HG03469 (cell line): ENCODE measurements at regions not wholly inside any gene's neighbourhood (a gene's known extent, or its start where the extent isn't known, plus 50 kb on each side); places are given as distances from the start of the nearest gene placed in this dataset.

Experiments
- ATAC-seq: cut with Tn5 transposase; IDR thresholded peaks from one replicate; pipeline ENCODE4 v1.9.1; 2021; ENCODE audit warnings: mild to moderate bottlenecking, moderate library complexity, moderate number of reproducible peaks; ENCODE audit not compliant: unreplicated experiment

DNA sequence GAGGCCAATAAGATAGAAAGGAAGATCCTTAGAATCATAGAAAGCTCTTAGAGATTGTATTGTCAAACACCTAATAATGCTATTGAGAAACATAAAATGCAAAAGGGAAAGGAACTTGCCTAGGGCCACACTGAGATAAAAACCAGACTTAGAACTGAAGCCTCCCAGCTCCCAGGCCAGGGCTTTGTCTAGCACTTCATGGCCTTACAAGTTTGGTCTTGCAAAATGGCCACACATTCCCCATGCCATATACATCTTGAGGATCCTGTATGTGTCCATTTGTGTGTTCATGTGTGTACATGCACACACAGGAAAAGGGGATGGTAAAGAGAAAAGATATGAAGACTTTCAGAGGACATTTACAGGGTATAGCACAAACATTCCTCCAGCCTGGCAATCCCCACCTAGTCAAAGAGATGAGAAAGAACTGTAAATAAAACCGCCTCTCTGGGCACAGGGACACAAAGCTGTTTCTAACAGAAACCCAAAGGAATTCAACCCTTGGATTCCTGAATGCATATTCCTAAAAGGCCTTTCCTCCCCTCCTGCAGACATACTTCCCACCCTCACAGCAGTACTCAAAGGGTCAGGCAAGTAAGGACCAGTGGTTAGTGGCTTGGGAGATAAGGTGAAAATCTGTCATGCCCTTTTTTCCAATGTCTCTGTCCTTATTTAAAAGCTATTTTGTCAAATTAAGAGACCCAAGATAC lies 99.7 kb upstream of the KLHL29 start:
- no peak for ATAC-seq

DNA sequence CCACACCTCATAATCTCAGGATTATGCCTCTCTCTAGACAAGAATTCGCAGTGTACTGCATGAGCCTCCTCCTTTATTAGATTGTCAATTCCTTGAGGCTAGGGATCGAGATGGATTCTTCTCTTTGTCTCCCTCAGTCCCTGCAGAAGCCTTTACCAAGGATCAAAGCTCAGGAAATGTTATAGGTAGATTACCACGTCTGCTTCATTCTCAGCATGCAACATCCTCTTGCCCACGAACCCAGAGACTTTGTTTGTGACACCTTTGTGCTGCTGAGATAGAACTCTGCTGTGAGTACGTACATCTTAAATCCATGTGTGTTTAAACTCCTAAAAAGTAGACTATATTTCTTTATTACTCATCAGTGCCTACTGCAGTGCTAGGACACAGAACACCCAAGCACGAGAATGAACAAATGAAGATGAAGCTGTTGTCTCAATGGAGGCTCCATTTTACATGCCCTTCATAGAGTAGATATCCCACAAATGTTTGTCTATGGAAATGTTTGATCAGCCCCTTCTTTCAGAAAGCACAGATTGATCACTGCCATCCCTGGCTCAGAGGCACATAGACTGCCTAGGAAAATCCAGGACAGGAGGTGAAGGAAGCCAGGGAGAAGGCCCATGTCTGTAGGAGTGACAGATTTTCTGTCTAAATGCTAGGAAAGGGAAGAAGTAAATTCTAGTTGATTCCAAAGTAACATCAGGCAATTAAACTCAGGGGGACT lies 98.8 kb upstream of the KLHL29 start:
- no peak for ATAC-seq

DNA sequence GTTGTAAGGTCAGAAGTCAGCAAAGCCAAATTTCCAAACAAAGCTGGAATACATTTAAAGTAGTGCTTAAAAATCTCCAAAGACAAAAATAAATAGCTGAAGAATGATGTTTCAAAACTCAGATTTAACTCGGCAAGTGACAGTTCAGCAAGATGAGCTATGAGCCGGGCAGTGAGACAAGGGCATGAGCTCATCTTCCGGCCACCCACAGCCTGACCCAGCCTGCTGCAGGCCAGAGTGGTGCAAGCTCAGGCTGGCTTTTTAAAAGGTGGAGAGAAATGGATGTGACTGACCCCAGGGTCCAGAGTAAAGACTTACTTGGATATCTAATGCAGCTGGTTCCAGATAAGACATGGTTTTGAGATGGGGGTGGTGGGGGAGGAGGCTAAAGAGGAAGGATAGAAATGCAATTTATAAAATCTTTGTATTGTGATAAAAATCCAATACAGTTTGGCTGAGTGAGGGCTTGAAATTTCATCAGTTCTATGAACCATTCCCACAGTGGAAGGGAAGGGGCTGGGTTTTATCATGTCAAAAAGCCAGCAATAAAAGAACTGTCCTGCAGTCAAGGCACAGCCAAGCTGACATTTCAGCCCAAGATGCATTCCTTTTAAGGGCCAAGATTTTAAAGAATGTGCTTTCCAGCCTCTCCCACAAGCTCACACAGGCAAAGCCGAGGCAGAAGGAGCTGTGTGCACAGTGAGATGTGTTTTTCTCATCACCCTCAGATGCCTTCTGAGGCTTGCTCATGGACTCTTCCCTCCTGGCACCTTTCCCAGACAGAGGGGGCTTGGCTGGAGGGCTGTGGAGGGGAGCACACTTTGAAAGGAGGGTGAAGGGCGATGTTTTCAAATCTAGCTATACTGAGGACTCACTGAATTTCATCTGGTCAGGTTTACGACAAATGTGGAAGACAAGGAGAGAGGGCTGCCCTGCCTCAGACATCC lies 97.9 kb upstream of the KLHL29 start:
- no peak for ATAC-seq

DNA sequence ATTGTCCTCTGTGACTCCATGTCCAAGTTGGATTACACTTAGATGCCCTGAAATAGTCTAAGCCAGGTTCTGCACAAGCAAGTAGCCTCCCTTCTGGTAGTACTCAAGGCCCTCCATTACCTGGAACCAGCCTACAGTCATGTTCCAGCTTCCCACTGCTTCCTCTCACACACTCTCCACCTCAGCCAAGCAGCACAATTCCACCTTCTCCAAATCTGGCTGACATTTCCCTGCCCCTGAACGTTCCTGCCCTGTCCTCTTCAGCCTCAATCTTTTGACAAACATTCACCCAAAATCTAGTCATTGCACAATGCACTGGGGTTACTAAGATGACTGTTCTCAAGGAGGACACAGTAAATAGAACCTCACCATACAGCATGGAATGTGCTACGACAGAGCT lies 95.3 kb upstream of the KLHL29 start:
- ATAC-seq, result no peak

DNA sequence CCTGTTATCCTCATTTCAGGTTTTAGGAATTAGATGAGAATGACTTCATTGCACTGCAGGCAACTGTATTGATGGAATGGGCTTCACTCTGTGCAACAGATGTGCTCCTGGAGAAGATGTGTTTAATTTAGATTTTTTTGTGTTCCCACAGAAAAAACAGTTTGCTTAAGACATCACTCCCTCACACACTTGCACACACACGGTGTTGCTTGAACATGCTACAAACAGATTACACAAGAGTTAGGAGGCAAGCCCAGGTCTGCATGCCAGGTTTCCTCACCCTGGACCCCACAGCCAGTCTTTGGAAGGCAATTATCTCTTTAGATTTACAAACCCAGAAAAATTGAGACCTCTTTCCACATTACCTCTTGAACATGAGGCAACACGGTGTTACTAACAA lies 93.7 kb upstream of the KLHL29 start:
- no peak for ATAC-seq

DNA sequence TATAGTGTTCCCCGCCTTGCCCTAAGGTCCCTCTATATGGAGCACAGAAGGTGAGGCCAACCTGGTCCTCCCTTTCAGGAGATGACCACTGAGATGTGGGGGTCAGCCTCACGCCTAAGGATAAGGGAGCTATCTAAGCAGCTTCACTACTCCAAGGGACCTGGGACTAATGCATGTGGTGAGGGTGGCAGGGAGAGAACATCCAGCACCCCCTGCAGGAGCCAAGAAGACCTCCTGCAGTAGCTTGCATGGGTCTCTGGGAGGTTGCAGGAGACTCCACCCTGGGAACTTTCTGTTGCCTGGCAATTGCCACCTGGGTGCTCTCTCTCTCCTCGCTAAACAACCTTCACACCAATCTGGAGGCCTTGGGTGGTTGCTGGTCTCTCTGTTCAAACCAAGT lies 93.0 kb upstream of the KLHL29 start:
- ATAC-seq, result no peak

DNA sequence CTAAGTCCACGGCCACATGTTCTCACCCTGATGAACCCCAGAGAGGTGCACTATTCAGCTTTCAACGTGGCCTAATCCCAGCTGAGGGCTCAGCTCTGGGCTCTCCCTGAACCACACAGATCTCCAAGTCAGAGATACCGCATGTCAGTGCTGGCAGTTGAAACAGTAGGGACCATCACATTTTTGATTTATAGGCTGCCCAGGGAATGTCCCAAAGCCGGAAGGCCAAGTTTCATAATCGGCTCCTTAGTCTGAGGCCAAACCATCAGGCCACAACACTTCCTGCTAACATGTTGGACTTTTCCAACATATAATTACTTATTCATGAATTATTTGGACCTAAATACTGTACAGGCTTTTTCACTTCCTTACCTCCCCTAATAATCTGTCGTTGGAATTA lies 91.9 kb upstream of the KLHL29 start:
- no peak for ATAC-seq

DNA sequence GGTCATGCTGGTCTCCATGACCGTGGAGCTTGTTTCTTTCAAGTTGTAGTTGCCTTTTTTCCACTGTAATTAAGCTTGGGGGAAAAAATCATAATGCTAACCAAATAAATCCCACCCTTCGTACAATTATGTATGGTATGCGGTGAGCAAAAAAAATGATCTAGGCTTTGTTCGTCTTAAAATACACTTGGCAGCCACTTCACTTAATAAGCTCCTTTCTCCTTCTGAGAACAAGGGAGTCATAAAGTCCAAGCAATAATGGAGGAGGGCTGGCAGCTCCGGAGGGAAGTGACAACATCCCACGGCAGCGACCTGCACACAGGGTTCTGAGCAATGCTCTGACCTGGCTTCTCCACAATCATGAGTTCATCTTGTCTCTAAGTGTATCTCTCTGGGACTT lies 91.2 kb upstream of the KLHL29 start:
- no peak for ATAC-seq

DNA sequence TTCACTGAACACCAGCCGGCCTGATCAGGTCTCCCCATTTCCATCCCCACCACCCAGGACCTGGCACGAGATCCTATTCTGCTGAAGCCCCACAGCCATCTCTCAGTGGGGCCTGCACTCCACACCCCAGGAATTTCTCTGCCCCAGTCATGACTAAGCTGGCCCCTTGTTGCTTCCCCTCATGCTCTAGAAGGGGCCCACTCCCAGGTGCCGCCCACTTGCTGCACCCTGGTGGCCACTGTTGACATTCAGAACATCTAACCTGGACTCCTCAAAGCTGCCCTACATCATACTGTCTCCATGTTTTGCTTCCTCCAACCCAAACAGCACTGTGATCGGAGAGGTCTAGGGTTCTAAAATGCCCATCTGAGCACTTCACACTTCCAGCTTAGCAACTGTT lies 90.7 kb upstream of the KLHL29 start:
- no peak for ATAC-seq

DNA sequence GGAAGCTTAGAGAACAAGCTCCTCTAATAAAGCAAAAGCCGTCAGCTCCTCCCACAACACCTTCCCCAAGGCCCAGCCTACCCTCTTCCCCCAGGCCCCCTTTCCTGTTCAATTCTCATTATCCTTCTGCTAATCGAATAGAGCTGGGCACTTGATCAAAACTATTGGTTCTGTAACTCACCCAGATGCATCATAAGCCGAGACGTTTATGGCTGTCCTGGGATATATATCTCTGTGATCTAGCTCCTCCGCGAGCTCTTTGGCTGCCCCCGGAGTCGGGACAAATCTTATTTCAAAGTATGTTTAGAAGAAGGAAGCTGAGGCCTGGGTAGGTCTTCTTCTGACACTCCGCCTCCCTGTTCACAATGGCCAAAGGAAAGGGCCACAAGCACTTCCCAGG lies 88.3 kb upstream of the KLHL29 start:
- no peak for ATAC-seq

DNA sequence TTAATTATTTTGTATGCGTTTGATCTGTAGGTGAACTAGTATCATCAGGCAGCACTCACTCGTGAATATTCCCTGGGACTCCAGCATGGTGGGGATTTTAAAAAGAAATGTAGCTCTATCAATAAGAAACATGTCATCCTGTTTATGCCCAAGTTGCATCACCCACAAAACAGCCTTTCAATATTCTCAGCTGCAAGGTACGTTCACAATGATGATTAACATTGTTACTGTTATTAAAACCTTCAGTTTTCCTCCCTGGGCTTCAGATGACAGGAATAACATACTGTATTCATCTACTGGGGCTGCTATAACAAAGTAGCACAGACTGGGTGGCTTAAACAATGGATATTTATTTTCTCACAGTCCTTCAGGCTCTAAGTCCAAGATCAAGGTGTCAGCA lies 87.9 kb upstream of the KLHL29 start:
- ATAC-seq, result no peak

DNA sequence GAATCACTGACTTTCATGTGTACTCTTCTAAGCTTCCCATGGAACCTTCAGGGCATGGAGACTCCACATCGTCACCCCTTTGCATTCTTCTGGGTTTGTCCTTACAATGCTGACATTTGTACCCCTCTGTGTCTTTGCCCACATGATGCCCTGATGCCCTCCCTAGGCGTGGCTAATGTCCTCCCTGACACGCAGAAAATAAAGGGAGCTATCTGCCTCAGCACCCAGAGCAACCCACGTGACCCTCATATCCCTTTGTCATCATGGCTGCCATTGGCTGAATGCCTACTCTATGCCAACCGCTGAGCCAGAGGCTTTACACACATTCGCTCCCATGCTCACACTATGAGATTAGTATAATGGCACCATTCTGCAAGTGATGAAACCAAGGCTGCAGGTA lies 86.4 kb upstream of the KLHL29 start:
- no peak for ATAC-seq

DNA sequence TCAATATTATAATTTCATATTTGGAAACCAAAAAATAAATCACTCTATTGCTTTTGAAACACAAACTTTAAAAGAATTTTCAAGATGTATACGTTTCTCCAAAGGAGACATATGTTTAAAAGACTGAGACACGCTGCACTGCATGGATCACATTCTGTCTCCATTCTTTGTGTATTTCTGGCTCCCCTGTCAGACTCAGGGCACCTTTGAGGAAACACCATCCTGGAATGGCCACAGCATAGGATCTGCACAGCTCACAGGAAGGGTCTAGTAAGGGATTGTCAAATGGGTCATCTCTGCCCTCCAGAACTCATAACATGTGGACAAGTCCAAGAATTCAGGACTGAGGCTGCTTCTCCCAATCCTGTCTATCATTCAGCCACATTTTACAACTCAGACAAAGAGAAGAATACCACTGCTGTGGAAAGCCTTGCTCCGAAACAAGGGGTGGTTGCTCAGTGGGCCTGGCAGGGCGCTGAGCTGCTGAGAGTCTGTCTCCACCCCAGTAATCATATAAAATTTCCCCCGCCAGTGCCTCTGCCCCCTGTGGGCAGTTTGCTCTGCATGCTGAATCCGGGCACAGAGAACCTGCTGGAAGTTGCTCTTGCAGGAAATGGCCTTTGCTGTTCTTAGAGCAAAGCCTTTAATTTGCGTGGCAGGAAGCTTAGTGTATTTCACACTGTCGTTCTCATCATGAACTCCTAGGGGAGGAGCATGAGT lies 85.3 kb upstream of the KLHL29 start:
- no peak for ATAC-seq

DNA sequence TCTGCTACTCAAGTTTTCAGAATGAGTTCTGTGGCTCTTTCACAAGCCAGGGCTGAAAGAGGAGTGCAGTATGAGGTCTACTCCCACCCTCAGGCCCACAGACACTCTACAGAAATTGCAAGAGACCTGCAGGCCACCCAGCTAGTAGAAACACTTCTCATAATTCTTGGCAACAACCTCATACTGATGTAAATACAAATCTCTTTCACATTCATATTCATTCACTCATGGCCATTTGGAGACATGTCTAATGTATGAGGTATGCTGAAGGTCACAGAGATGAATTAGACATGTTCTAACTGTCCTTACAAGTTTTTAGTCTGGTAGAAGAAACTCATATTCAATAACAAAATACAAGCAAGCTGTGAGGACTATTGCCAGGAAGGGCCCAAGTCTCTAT lies 83.8 kb upstream of the KLHL29 start:
- ATAC-seq, result no peak

DNA sequence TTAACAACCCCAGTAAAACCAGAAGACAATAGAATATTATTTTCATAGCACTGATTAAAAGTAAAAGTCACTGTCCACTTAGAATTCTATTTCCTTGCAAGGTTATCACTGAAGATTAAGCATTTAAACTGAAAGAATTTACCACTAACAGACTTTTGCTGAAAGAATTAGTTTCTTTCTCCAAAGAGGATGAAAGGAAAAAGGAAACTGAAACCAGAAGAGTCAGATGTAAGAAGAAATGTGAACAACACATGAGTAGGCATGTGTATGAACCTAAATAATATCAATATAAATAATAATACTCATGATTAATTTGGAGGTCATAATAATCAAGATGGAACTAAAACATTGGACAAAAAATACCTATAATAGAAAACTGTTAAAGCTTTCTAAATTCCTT lies 82.4 kb upstream of the KLHL29 start:
- ATAC-seq, result no peak

DNA sequence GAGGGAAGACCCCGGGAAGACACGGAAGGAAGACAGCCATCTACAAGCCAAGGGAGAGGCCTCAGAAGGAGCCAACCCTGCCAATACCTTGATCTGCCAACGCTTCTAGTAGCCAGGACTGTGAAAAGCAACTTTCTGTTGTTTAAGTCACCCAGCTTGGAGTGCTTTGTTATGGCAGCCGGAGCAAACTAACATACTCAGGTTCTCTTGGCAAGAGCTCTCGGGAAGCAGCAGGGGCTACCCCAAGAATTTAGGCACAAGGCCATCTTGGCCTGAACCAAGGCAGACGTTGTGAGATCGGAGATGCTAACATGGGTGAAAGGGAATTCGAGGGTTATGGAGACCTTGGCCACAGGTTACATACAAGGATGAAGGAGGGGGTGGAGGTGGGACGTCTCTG lies 78.6 kb upstream of the KLHL29 start:
- ATAC-seq, result no peak

DNA sequence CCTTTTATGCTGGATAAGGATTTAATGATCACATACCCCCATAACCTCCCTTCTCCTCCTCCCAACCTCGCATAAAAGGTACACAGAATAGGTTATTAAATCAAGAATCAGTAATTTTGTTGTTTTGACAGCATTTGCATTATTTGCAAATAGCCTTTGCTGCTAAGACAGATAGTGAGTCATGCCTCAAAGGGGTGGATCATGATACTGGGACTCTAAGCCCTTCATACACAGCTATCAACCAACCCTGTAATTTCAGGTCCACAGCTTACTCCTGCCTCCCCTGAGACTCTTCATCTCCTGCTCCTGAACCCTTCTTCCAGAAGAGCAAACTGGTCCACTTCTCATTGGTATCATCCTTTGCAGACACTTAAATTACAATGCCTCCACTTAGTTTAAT lies 73.8 kb upstream of the KLHL29 start:
- ATAC-seq, result no peak

DNA sequence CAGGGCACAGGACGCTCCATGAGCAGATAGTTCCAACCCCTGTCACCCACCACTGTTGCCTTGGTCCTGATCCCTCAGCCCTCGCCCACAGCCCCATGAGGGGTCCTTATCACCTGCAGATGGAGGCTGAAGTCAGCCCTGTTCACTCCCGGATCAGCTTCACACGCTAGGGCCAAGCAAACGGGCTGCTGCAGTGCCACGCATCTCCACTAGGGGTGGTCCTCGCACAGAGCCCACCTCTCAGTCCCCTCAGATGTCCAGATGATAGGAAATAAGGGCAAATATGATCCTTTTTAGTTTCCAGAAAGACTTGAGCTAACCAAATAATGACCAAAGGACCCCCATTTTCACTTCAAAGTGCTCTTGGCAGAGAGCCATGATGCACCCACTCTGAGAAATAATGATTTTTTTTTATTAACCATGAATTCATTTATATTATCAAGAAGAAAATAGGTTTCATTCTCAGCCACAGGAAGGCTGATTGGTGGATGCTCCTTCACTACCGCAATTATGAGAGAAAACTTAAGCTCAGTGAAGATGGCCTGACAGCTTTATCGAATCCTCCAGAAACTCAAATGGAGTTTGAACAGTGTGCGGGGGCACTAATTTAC lies 71.9 kb upstream of the KLHL29 start:
- ATAC-seq, result no peak

DNA sequence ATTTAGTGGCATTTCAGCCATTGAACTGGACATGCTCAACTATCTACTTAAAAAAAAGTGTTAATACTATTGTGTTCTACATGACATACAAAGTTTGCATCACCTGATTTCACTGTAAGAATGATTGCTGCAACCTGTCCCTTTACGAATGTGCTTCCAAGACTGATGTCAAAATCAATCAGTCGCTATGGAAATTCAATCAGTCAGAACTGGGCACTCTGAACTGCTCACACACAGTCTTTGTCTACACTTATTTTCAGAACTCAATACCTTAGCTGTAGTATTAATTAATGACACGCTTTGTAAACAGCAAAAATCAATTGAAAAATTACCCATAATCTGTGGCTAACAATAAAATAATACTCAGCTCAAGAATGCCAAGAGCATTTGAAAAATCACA lies 70.3 kb upstream of the KLHL29 start:
- no peak for ATAC-seq

DNA sequence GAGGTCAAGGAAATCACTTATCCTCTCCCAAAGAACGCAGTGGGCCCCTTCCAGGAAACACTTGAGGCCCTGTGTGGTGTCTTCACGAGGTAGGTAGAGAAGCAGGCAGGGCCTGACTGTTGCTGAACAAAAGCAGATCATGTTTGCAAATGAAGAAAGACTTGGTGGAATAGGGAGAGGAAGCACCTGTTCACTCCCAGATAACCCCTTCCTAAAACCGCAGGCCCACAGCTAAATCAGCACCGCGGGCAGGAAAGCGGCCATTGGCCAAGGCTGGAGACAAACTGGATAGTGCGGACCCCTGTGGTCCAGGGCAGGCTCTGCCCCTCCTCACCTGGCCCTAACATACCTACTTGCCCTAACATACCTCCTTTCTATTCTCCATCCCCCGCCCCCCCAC lies 64.9 kb upstream of the KLHL29 start:
- ATAC-seq, result no peak

DNA sequence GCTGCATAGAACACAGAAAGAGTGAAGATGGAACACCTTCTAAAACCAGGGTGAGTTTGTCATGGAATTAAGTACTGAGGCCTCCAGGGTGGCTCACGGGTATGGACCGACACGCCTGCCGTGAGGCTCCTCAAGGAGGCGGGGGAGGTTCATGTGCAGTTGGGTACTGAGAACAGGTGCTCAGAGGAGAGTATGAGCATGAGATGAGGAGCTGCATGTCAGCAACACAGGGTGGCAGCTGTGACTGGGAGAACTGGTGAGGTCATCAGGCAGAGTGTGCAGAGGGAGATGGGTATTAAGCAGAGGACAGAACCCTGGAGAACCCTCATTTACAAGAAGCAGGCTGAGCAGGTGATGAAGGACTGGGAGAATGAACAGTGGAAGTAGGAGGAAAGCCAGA lies 63.2 kb upstream of the KLHL29 start:
- ATAC-seq, result no peak
